HG02678 (cell line): ENCODE measurements at regions not wholly inside any gene's neighbourhood (a gene's known extent, or its start where the extent isn't known, plus 50 kb on each side); places are given as distances from the start of the nearest gene placed in this dataset.

Experiments used
- ATAC-seq: cut with Tn5 transposase; IDR thresholded peaks from one replicate; pipeline ENCODE4 v1.9.1; 2021; ENCODE audit warnings: mild to moderate bottlenecking, moderate library complexity; ENCODE audit not compliant: unreplicated experiment

DNA sequence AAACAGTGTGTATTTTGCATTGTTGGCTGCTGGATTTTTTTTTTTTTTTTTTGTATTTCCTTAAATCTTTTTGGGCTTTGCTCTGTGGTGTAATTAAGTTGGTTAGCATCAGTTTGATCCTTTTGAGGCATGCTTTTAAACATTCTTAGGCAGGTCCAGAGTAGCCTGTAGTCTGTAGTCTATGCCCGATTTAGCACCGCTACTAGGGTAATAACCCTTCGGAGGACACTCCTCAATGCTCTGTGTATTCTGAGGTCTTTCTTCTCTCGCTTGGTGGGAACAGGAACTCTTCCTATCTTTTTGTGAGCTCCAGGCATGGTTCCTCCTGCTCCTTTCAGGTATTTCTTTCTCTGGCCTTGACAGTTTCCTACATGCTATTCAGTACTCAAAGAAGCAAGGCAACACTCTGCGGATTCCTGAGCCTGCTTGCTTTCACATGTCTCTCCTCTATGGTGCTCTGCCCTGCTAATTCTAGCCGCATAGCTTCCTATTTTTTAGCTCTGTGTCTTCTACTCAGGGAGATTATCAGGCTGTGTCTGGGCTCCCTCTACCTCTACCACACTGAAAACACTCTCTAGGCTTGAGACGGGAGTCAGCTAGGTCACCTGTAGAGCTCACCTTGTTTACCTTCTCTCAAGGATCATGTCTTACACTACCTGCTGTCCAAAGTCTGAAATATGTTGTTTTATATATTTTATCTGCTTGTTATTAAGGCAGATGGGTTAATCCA lies 195.1 kb downstream of the NDFIP2 start:
- ATAC-seq: no peak

DNA sequence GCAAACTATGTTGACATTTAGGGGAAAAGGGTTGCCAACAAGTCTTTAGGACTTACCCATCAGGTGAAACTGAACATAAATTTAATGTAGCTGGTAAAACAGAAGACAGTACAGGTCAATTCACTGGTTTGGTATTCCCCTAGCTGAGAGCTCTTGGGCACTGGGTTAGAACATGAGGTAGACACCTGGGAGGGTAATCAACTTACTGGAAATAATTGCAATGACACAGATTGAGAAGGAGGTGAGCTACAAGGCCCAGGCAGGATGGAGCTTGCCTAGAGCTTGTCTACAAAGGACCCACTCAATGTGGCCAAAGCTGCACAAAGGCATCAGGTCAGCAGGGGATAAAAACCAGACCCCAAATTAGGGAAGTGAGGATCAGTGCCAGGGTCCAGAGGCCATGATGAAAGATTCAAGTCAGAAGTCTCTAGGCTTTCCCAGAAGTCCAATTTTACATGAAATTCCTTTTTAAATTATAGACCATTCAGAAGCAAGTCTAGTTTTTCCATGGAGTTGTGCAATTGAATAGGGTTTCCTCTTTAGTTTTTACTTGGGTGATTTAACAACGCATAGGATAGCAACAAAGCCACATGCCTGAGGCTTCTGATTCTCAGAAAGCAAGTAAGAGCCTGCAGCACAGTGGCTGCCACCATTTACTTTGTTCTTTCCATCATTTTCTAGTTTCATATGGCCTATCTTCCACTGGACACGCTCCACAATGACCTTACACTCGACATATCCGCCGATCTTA lies 194.0 kb downstream of the NDFIP2 start:
- ATAC-seq: no peak

GRCh38 chr13:79673993-79674377 lies 193.0 kb downstream of the NDFIP2 start:
- ATAC-seq: no peak

DNA sequence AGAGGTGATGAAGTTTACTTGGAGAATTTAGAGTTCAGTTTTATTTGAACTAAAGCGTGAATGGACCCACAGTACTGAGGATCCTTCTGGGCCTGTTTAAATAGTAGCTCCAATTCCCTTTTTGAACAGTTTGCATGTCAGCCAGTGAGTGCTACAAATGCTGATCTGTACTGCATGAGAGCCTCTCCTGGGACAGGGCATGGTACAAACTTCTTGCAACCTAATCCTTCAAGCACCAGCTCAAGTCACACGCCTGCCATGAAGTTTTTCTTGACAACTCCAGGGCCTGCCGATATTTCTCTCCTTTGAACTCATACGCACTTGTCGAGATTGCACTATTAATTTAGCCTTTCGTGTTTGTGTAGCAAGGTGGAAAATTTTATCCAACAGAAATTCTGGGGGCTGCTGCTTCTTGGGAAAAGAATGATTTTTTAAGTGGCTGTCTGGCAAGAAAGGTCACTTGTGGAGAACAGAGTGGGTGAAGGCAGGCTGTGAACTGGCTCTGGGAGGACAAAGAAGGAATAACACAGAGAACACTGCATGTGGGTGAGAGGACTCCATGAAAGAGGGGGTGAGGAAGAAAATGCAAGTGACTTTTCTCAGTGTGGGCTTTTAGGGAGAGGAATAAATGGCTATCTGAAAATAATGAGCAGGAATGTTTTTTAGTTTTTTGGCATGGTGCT lies 192.5 kb downstream of the NDFIP2 start:
- no peak for ATAC-seq

DNA sequence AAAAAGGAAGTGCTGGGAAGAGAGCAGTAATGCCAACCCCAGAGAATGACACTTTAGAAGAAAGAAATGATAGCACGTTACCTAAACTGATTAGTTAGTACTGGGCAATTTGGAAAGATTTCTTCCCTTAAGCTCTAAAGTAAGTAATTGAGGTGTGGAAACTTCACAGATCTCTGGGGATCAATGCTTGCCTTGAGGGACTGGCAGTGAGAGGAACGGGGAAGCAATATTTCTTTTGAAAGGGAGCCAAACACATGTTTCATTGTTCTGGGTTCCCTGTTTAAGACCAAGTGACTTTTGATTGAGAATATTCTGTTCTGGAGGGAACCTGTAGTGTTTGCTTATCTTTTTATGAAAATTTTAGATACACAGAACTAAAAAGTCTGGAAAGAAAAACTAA lies 190.5 kb downstream of the NDFIP2 start:
- ATAC-seq: no peak

- no peak for ATAC-seq
Observed at GRCh38 chr13:79668201-79668752, 187.3 kb downstream of the NDFIP2 start.

DNA sequence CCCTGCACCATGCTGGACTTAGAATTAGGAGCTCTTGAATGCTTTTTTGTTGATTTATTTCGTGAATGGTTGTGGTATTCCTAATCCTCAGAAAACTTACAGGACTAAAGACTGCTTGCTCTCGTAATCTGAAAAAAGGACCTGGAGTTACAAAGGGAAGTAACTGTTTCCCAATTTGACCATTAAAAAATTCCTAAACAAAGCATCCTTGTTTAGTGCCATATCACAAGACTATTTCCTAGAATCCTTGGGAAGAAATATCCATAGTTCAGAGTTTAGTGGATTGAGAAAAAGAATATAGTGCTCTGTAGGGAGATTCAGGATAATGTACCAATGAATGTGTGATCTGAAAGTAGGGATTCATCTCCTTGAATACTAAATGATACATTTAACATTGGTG lies 186.8 kb downstream of the NDFIP2 start:
- ATAC-seq: no peak

DNA sequence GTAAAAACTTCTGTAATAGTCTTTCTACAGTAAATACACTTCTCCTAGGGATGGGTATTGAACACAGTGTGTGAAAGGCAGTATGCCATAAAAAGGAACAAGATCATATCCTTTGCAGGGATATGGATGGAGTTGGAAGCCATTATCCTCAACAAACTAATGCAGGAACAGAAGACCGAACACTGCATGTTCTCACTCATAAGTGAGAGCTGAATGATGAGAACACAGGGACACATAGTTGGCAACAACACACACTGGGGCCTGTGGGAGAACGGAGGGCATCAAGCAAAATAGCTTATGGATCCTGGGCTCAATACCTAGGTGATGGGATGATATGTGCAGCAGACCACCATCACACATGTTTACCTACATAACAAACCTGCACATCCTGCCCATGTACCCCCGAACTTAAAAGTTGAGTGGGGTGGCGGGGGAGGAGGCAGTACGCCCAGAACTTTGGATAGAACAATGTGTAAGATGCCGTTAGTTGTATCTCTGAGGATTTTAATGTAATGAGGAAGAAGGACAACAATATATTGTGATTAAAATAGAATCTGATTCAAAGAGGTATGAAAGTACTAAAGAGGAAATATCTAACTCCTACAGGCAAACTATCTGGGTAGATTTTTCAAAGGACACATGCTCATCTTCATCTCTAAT lies 183.2 kb downstream of the NDFIP2 start:
- no peak for ATAC-seq

DNA sequence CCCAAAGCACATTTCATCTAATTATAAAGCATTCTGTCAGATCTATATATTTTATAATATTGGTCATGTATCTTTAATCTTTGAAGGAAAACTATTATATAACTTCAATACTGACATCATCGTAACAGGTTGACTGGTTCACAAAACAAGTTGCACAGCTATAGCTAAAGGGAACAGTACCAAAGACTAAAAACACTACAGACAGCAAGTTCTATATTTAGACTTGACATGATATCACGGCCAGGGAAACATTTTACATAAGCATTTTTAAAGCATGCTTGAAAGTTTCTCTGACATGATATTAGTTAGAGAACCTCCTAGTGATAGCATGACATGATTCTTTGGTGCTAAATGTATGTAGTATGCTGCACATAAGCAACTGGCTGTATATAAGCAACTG lies 182.5 kb downstream of the NDFIP2 start:
- no peak for ATAC-seq

GRCh38 chr13:79662882-79663281 lies 181.9 kb downstream of the NDFIP2 start:
- ATAC-seq: no peak

- ATAC-seq: peak; percentile 72
Observed at GRCh38 chr13:79660361-79660760, 179.4 kb downstream of the NDFIP2 start.

DNA sequence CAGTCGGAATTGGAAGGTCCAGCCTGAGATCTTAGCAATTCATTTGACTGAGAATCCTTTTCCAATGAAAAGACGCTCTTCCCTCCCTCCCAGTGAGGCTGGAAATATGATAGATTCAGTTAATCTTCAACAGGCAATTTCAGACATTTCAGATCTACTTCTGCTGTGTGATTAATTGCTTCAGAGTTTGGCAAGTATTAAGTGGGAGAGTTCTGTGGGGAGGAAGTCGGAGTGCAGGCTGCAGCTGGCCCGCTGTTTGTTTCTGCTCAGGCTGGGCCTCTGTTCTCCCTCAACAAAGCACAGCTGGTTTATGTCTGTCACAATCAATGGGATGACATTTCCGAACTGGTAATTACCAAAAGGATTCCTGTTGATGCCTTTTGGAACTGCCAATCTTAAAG lies 178.2 kb downstream of the NDFIP2 start:
- no peak for ATAC-seq

DNA sequence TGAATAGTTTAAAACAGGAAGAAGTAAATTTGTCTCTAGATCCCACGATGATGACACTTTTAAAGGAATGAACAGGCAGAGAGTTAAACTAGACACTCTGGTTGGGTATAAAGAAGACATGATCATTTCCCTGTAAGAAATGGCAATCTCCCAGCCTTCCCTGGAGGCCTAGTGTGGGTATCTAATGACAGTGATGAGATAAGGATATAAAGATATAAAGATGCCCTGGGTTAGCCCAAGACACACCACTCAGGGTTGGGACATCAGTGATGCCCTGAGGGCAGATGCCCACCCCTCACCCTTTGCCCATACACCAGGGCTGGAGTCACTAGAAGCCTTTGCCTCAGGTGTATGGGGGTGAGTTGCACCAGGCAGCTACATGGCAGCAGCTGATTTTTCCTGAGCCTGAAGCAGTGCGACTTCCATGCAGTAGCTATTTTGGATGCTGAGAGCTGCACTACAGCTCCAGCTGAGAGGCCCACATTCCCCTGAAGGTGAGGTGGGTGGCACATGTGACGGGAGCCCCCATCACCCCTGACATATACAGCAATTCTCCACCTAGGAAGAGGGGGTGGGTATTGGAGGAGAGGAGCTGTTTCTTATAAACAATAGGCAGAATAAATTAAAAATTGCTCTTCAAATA lies 177.5 kb downstream of the NDFIP2 start:
- ATAC-seq: no peak

- ATAC-seq: no peak
Observed at GRCh38 chr13:79655509-79655908, 174.6 kb downstream of the NDFIP2 start.

GRCh38 chr13:79654520-79654919 lies 173.6 kb downstream of the NDFIP2 start:
- ATAC-seq: no peak

DNA sequence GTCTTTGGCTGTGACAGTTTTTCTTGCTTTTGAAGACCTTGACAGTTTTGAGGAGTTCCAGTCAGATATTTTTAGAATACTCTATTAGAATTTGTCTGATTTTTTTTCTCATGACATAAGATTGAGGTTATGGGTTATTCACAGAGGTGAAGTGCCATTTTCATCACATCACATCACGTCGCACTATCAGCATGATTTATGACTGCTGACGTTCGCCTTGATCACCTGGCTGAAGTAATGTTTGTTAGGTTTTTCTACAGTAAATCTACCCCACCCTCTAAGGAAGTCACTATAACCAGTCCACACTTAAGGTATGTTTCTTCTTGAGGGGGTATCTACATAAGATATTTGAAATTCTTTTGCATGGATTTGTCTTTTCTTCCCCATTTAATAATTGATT lies 169.7 kb downstream of the NDFIP2 start:
- no peak for ATAC-seq

GRCh38 chr13:79648191-79648590 lies 167.2 kb downstream of the NDFIP2 start:
- no peak for ATAC-seq

GRCh38 chr13:79647533-79647932 lies 166.6 kb downstream of the NDFIP2 start:
- ATAC-seq: no peak

DNA sequence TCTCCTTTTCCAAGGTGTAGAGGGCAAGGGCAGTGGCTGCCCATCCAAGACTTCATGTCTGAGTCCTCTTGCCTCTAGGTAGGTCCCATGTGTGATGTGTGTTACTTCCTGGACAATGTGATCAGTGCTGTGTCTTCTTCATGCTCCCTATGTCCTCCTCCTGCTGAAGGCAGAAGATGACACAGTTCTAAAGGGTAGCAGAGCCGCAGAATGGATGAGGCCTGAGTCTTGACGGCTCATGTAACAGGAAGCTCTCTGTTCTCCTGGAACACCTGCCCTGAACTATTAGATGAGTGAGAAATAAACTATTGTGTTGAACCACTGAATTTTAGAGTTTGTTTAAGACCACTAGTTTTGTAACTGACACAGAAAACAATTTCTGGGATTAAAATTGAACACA lies 165.9 kb downstream of the NDFIP2 start:
- no peak for ATAC-seq

- ATAC-seq: no peak
Observed at GRCh38 chr13:79645569-79645968, 164.6 kb downstream of the NDFIP2 start.

- no peak for ATAC-seq
Observed at GRCh38 chr13:79642596-79642995, 161.6 kb downstream of the NDFIP2 start.
